GM18499 (cell line): ENCODE measurements at regions not wholly inside any gene's neighbourhood (a gene's known extent, or its start where the extent isn't known, plus 50 kb on each side); places are given as distances from the start of the nearest gene placed in this dataset.
"Not testable (repeated sequence)": the region's sequence is repeated elsewhere in the genome, so short reads cannot be mapped to it uniquely, and the experiment has no call there.

Experiments used
- ATAC-seq: cut with Tn5 transposase; IDR thresholded peaks from one replicate; pipeline ENCODE4 v1.9.1; 2021; ENCODE audit warnings: moderate number of reproducible peaks; ENCODE audit not compliant: insufficient read depth, unreplicated experiment

GRCh38 chr10:78096486-78096885, 62.8 kb downstream of the RPS24 start:
- ATAC-seq, result not testable (repeated sequence)

- not testable (repeated sequence) for ATAC-seq
Measured at GRCh38 chr10:78102593-78102992, 68.9 kb downstream of the RPS24 start.

- no peak for ATAC-seq
Measured at GRCh38 chr10:78109210-78109609, 75.5 kb downstream of the RPS24 start.

- no peak for ATAC-seq
Measured at GRCh38 chr10:78115135-78115853, 81.6 kb downstream of the RPS24 start.

- no peak for ATAC-seq
Measured at GRCh38 chr10:78116361-78116760, 82.7 kb downstream of the RPS24 start.

GRCh38 chr10:78118591-78118990, 84.9 kb downstream of the RPS24 start:
- no peak for ATAC-seq

- no peak for ATAC-seq
Measured at GRCh38 chr10:78121801-78122200, 88.1 kb downstream of the RPS24 start.

- no peak for ATAC-seq
Measured at GRCh38 chr10:78124167-78124566, 90.5 kb downstream of the RPS24 start.

GRCh38 chr10:78129211-78129610, 95.5 kb downstream of the RPS24 start:
- ATAC-seq, result no peak

- no peak for ATAC-seq
Measured at GRCh38 chr10:78130966-78131710, 97.5 kb downstream of the RPS24 start.

- no peak for ATAC-seq
Measured at GRCh38 chr10:78134773-78135306, 101.2 kb downstream of the RPS24 start.

GRCh38 chr10:78137147-78137546, 103.5 kb downstream of the RPS24 start:
- ATAC-seq, result no peak

GRCh38 chr10:78139341-78139740, 105.7 kb downstream of the RPS24 start:
- ATAC-seq, result no peak

GRCh38 chr10:78140066-78140630, 106.5 kb downstream of the RPS24 start:
- no peak for ATAC-seq

- no peak for ATAC-seq
Measured at GRCh38 chr10:78143576-78143975, 109.9 kb downstream of the RPS24 start.

- no peak for ATAC-seq
Measured at GRCh38 chr10:78146200-78146599, 112.5 kb downstream of the RPS24 start.

- no peak for ATAC-seq
Measured at GRCh38 chr10:78147202-78147601, 113.5 kb downstream of the RPS24 start.

- no peak for ATAC-seq
Measured at GRCh38 chr10:78148216-78148960, 114.7 kb downstream of the RPS24 start.

GRCh38 chr10:78148961-78149612, 115.4 kb downstream of the RPS24 start:
- ATAC-seq, result no peak

GRCh38 chr10:78150756-78151155, 117.1 kb downstream of the RPS24 start:
- ATAC-seq, result no peak
